GM18867 (cell line): ENCODE measurements at regions not wholly inside any gene's neighbourhood (a gene's known extent, or its start where the extent isn't known, plus 50 kb on each side); places are given as distances from the start of the nearest gene placed in this dataset.
"Not testable (repeated sequence)": the region's sequence is repeated elsewhere in the genome, so short reads cannot be mapped to it uniquely, and the experiment has no call there.

Source experiments
- ATAC-seq: cut with Tn5 transposase; IDR thresholded peaks from one replicate; pipeline ENCODE4 v1.9.1; 2021; ENCODE audit warnings: mild to moderate bottlenecking, moderate library complexity; ENCODE audit not compliant: unreplicated experiment

- not testable (repeated sequence) for ATAC-seq
These were observed 99.8 kb upstream of the GOLGA6L22 start for GRCh38 chr15:22358932-22359331.

GRCh38 chr15:22359587-22359986 is 99.1 kb upstream of the GOLGA6L22 start:
- ATAC-seq, result peak; percentile 84

GRCh38 chr15:22360696-22361095 is 98.0 kb upstream of the GOLGA6L22 start:
- peak; percentile 43 for ATAC-seq

GRCh38 chr15:22362502-22362901 is 96.2 kb upstream of the GOLGA6L22 start:
- ATAC-seq, result not testable (repeated sequence)

GRCh38 chr15:22371246-22371834 is 87.4 kb upstream of the GOLGA6L22 start:
- ATAC-seq, result not testable (repeated sequence)

GRCh38 chr15:22374531-22374930 is 84.2 kb upstream of the GOLGA6L22 start:
- ATAC-seq, result not testable (repeated sequence)

- not testable (repeated sequence) for ATAC-seq
These were observed 82.9 kb upstream of the GOLGA6L22 start for GRCh38 chr15:22375829-22376228.

- peak; percentile 68 for ATAC-seq
These were observed 80.8 kb upstream of the GOLGA6L22 start for GRCh38 chr15:22377859-22378258.

- ATAC-seq, result not testable (repeated sequence)
These were observed 71.0 kb upstream of the GOLGA6L22 start for GRCh38 chr15:22387691-22388090.

GRCh38 chr15:22388365-22388764 is 70.3 kb upstream of the GOLGA6L22 start:
- ATAC-seq, result not testable (repeated sequence)

- ATAC-seq, result not testable (repeated sequence)
These were observed 57.5 kb upstream of the GOLGA6L22 start for GRCh38 chr15:22401207-22401606.

- not testable (repeated sequence) for ATAC-seq
These were observed 57.0 kb upstream of the GOLGA6L22 start for GRCh38 chr15:22401703-22402102.

GRCh38 chr15:22405765-22406164 is 52.9 kb upstream of the GOLGA6L22 start:
- ATAC-seq, result not testable (repeated sequence)
